ENCODE measurements at regions not wholly inside any gene's neighbourhood (a gene's known extent, or its start where the extent isn't known, plus 50 kb on each side); places are given as distances from the start of the nearest gene placed in this dataset.

GRCh38 chr11:23490557-23491235 is 630.4 kb upstream of the CCDC179 start:
- TF ChIP-seq EZH2 (IDR thresholded peaks at IDR 0.05; ENCODE audit: insufficient read depth, poor library complexity, severe bottlenecking): no peak
- TF ChIP-seq EZH2phosphoT487 (IDR thresholded peaks at IDR 0.05; ENCODE audit: insufficient read depth, low read depth): no peak

All from GM23248 (cell line).